ENCODE measurements at regions not wholly inside any gene's neighbourhood (a gene's known extent, or its start where the extent isn't known, plus 50 kb on each side); places are given as distances from the start of the nearest gene placed in this dataset.
A peak's percentile ranks its signal among the peaks of the same experiment; 100 is the strongest.

DNA sequence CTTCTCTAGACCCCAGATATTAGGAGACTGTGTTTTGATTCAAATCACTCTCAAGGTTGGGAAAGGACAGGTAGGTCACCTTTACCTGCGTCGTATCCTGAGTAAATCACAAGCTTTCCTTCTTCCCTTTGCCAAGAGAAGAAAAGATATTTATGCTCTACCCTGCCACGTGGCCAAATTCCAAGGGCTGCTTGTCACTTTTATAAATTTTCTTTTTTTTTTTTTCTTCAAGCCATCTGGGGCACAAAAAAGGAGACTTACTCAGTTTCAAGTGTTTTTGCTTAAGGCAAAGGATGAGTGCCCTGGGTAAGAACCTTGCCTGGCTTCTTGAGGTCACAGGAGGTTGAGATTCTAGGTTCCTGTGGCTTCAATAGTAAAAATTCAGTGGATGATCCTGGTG, 285.1 kb downstream of the TMEM114 start:
- no peak for DNase-seq
- ATAC-seq: no peak
- intact Hi-C loops (cut with DNase I): no loop called here

DNA sequence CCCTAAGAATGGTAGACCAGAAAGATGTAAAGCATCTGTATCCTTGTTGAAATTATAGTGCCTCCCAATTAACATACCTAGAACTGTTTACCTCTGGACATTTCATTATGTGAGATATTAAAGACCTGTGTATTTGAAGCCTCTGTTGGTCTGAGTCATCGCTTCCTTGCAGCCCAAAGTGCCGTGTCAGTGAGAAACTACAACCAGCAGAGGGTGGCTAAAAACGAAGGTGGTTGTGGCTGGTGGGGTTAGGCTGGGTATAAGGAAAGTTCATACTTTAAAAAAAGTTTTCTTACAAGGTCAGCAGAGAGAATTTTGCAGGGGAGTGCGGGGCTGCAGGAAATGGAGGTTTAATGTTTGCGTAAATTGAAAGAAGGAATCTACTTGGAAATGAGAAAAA, 290.7 kb downstream of the TMEM114 start:
- no peak for DNase-seq
- no peak for ATAC-seq
- intact Hi-C loops (cut with DNase I): no loop called here

DNA sequence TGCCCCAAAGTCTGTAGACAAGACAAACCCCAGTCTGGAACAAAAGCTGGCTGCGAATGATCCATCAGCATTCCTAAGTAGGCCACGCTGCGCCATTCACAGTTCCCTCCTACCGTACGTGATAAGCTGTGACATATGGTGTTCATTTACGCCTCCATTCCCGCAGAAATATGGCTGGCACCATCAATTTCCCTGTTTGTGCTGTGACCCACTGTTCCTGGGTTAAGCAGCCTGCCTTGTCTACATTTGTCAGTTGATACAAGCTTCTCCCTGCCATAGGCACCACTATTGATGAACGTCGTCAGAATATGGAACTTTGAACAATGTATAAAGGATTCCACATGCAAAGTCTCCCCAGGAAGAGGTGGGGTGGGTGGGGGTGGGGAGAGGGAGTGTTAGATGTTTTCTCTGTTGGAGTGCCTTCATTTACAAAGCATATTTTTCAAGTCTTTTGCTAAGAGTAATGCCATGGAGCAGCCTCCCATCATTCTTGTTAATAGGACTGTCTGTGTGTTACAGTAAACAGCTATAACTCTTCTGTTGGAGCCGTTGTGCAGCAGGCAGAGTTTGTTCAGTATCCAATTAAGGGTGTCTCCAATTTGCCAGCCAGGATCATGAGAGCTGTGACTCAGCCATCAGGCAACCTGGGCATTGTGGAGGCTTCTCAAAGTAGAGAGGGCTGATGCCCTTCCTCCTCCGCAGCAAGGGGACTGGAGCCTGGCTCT, 294.6 kb downstream of the TMEM114 start:
- no peak for DNase-seq
- intact Hi-C loops (cut with DNase I): no loop called here
- no peak for ATAC-seq

DNA sequence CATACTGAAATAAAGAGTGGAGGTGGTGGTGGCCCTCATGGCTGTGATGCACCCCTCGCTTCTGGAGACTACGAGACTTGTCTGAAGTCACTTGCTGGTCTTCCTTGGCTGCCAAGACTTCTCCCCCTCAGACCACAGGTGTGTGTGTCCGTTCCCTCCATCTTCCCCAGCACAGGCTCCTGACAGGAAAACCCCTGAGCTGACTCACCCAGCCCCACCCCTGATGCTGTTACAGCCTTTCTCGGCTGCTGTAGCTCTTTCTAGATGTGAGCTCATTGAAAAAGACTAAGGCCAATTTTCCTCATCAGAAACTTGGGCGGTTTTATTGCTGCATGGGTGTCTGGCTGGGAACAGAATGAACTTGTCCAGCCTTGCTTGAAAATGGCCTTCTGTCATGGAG, 296.9 kb downstream of the TMEM114 start:
- DNase-seq: no peak
- ATAC-seq: no peak
- intact Hi-C loops (cut with DNase I): no loop called here

DNA sequence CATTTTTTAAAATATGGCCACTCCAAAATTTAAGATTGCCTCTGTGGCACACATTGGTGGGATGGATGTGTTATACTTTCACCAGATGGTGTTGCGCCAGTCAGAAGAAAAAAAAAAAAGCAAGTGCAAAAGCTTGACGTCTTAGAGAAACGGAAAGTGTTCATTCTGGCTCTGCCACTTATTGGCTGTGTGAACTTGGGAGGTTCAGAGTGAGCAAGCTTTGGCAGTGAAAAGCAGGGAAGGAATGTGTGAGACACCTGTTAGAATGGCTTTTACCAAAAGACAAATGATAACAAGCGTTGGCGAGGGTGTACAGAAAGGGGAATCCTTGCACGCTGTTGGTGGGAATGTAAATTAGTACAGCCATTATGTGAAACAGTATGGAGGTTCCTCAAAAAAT, 298.0 kb downstream of the TMEM114 start:
- DNase-seq (no peak), ATAC-seq (no peak)
- intact Hi-C loops (cut with DNase I): no loop called here

DNA sequence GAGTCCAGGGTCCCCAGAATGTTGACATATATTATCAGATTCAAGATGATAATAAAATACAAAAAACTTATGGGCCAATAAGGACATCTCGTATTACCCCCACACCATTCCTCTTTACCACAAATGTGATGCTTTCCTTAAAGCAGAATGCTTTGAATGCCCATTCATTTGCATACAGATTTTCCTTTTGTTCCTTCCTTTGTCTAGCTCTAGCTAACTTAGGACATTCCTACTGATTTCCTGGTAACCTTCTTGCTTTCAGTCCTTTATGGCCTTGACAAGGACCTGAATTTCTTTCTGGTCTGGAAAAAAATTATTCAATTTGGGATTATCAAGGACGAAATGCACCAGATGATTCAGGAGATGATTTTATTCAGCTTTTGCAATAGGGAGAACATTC, 304.0 kb downstream of the TMEM114 start:
- DNase-seq (no peak), ATAC-seq (no peak)
- intact Hi-C loops (cut with DNase I): no loop called here

DNA sequence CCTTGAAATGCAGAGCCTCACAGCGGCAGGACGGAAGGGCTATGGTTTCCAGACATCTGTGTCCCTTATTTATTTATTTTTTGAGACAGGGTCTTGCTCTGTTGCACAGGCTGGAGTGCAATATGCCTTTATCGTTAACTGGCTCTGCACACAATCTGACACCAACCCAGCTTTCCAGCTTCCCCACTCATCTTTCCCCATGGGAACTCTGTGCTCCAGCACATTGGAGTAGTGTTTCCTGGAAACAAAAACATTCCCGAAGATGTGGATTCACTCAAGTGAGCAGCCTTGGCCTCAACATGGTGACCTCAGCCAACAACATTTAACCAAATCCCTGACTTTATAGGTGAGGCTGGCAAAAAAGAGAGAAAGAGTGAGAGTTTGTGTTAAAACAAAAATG, 307.1 kb downstream of the TMEM114 start:
- DNase-seq: no peak
- intact Hi-C loops (cut with DNase I): no loop called here
- ATAC-seq: no peak

DNA sequence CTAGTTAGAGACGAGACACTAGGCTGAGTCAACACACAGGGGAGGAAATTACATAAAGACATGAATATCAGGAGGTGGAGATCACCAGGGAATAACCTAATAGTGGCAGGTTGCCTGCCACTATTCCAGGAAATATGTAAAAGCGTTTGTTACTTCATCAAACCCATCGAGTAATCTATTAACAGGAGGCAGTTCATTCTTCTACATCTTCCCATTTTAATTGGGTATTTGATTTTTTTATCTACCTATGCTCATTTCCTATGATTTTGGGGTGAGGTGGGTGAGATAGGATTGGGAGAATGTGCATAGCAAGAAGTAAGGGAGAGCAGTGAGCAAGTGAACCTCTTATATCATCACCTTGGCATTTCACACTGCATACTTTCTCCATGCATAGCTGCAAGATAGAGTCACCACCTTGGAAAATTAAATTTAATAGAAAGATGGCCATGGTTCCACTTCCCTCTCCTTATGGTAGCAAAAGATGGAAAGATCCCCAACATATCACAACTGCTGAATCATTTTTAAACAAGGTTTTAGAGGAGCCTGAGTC, 312.2 kb downstream of the TMEM114 start:
- ATAC-seq (peak in 1 of 2 donors; percentile 51), DNase-seq (no peak)
- intact Hi-C loops (cut with DNase I): no loop called here

DNA sequence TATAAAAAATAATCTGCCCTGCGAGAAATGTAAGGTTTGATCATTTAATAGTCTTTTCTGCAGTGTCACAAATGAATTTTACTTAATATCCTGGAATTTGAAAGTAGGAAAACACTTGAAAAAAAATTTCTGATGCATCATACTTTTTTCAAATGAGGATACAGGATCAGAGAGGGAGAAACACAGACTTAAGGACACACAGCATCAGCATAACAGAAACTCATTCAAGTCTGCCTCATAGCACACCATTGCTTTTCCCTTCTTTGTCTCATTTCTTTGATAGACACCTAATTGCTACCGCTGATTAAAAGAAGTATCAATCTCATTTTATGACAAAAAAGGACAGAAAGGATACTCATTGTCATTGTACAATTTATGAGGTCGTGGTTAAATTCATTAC, 319.0 kb downstream of the TMEM114 start:
- intact Hi-C loops (cut with DNase I): no loop called here
- no peak for ATAC-seq

DNA sequence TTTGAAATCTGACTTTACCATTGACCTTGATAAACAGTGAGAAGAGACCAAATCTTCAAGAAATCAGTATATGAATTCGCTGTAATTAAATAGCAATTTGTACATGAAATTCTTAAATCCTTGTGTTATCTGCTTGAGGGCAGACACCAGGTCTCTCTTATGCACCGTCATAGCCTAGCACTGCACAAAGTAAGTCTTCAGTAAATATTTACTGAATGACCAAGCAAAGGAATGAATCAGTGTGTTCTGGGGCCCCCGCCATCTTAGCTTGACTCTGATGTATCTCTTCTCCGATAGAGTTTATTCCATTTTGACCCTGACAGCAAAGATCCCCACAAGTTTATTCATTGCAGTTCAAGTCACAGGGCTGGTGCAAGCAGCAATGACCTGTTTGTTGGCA, 328.0 kb downstream of the TMEM114 start:
- no peak for ATAC-seq
- intact Hi-C loops (cut with DNase I): loop anchor here in 1 of 2 donors (10.0 kb wide), 1 partner anchor 63 kb away; no protein-coding TSS in a partner anchor
- DNase-seq: no peak

More for the DNA sequence above, 319.0 kb downstream of the TMEM114 start:
- no peak for DNase-seq

DNA sequence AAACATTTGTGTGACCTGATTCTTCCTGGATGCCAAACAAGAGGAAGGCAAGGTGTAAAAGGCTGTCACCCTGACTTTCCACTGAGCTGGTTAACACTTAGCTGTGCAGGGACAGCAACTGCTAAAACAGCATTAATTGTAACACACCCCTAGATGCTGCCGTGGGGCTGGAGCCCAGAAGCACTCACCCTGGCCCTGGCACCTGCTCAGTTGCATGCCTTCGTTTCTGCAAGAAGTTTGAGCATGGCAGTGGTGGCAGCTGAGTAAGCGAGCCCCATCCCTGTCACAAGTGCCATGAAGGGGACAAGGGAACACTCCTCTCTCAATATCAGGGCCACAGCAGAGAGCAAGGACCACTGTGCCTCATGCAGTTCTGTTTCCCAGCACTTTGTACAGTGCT, 330.2 kb downstream of the TMEM114 start:
- intact Hi-C loops (cut with DNase I): loop anchor here in 1 of 2 donors (10.0 kb wide), 1 partner anchor 65 kb away; no protein-coding TSS in a partner anchor
- no peak for DNase-seq
- no peak for ATAC-seq

DNA sequence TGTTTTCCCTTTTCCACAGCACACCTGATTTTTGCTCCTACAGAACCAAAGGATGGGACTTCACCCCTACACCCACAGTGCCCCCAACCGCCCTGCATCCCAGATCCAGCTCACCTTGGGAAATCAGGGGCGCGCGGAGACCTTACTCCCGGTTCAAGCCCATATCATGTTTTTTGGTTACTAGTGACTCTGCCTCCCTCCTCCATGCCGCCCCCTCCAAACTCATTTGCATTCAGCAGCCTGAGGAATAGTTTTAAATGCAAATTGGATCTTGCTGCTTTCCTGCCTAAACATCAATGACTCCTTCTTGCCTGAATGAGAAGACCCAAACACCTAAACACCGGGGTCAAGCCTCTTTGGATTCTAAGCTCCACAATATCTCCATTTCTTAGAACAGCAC, 331.8 kb downstream of the TMEM114 start:
- DNase-seq: no peak
- intact Hi-C loops (cut with DNase I): no loop called here
- no peak for ATAC-seq

DNA sequence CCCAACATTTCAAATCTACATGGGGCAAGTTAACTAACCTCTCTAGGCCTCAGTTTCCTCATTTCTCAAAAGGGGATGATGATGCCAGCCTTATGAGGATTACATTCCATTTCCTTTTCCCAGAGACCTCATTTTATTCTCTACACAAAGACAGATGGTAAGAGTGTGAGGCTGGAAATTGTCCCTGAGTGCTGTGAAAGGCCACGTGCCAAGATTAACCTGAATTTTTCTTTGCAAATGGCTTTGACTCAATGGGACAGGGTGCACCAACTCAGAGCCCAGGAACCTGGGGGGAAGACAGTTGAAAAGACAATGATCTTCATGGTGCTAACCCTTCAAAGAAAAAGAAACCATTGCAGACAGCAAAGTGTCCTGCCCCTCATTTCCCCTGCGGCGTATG, 332.8 kb downstream of the TMEM114 start:
- DNase-seq (no peak), ATAC-seq (no peak)
- intact Hi-C loops (cut with DNase I): no loop called here

DNA sequence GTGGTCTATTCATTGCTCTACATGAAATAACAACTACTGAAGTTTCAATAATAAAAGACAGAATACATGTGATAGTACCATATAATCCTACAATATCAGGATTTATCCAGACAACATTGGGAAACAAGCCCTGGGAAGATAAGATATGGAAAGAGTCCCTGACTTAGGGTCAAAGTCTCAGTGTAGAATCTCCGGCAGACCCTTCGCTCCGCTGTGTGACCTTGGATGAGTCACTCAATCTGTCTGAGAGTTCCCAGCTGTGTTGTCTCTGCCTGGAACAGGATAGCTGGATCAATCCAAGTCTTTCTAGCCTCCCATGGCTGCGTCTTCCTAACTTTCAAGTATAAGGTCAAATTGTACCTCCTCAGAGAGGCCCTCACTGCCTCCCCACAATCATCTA, 335.9 kb downstream of the TMEM114 start:
- intact Hi-C loops (cut with DNase I): no loop called here
- DNase-seq (no peak), ATAC-seq (no peak)

DNA sequence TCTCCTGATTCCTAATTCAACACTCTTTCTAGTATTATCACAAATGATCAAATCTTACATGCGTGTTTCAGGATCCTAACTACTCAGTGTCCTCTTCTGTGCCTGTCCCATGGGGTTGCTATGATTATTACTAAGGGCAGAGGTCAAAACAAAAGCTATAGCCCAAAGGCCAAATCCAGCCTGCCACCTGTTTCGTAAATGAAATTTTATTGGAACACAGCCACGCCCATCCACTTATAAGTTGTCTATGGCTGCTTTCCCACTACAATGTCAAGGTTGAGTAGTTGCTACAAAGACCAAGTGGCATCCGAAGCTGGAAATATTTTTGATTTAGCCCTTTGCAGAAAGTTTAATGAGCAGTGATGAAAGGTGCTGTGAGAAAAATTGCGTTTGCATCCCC, 336.6 kb downstream of the TMEM114 start:
- no peak for ATAC-seq
- intact Hi-C loops (cut with DNase I): no loop called here
- DNase-seq: no peak

DNA sequence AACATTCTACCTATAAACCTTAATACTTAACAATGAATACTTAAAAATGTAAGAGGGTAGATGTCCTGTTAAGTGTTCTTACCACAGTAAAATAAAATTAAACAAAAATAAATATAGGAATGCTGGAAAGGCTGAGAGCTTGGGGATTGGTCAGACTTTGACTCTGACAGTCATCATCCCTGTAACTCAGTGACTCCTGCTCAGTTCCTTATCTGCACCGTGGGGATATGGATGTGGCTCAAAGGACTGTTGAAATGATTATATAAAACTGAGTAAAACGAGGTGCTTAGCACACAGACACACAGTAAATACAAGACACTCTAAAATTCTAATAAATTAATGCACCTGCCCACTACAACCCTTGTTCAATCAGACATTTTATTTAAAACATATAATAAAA, 338.6 kb downstream of the TMEM114 start:
- intact Hi-C loops (cut with DNase I): no loop called here
- DNase-seq: no peak
- no peak for ATAC-seq

DNA sequence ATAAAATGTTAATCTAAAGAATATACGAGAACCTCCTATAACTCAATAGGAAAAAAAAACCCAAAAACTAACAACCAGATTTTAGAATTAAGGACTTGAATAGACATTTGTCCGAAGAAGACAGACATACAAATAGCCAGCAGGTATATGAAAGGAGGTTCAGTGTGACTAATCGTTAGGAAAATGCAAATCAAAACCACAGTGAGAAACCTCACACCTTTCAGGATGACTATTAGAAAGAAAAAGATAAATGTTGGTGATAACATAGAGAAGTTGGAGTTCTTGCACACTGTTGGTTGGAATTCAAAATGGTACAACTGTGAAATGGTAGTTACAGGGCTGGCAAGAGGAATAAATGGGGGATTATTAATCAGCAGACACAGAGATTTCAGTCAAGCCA, 339.0 kb downstream of the TMEM114 start:
- ATAC-seq (no peak), DNase-seq (no peak)
- intact Hi-C loops (cut with DNase I): no loop called here

DNA sequence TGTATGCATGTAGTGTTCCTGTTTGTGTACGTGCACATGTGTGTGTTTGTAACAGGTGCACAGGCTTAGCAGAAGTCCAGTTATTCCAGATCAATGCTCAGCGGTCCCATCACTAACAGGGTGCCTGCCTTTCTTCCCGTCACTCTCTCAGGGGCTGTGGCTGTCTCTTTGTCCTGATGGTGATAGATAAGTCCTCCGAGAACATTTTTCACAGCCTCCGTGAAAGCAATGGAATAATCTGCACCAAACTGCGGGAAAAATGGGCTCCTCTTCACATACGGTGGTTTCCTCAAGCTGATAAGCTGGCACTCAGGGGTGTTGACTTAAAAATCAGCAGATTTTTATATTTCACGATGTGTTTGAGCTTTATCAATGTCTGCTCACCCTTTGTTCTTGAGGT, 342.3 kb downstream of the TMEM114 start:
- intact Hi-C loops (cut with DNase I): no loop called here
- DNase-seq: no peak
- ATAC-seq: no peak

DNA sequence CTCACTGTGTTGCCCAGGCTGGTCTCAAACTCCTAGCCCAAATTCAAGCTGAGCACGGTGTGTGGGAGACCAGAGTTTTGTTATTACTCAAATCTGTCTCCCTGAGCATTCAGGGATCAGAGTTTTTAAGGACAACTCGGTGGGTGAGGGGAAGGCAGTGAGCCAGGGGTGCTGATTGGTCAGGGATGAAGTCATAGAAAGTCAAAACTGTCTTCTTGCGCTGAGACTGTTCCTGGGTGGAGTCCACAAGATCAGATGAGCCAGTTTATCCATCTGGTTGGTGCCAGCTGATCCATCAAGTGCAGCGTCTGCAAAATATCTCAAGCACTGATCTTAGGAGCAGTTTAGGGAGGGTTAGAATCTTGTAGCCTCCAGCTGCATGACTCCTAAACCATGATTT, 346.3 kb downstream of the TMEM114 start:
- ATAC-seq (no peak), DNase-seq (no peak)
- intact Hi-C loops (cut with DNase I): no loop called here

DNA sequence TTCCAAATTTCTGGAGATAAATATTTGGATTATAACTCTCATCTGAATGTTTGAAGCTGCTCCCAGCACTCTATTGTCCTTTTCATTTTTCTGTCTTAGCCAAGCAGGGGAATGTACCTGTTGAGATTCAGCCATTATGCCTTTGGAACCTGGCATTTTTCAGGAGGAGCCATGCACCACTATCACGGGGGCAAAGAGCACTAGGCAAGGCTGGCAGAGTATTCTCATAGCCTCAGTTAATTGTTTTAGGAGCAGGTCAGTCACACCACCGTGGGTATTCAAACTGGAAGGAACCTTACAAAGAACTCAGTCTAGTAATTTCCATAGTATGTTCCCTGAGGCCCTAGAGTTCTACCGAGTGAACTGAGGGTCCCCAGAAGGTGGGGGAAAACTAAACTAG, 348.9 kb downstream of the TMEM114 start:
- no peak for DNase-seq
- intact Hi-C loops (cut with DNase I): no loop called here

DNA sequence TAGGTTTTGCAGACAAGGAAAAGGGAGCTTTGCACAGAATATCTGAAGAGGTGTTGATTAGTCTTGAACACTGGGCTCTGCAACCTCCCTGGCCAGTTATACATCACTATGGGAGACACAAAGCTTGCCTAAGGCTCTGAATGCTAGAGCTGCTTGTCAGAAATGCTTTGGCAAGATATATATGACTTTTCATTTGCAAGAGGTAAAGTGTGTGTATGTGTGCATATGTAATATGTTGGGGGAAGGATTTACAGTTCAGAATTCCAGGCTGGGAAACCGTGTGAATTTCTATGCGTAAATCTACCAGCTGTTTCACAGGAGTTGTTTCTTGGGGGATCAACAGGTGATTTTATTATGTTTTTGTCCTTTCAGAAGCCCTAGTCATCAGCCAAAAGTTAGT, 350.9 kb downstream of the TMEM114 start:
- no peak for DNase-seq
- intact Hi-C loops (cut with DNase I): no loop called here
- ATAC-seq: no peak

More for the DNA sequence above, 348.9 kb downstream of the TMEM114 start:
- no peak for ATAC-seq
